ENCODE measurements at regions not wholly inside any gene's neighbourhood (a gene's known extent, or its start where the extent isn't known, plus 50 kb on each side); places are given as distances from the start of the nearest gene placed in this dataset.

- H3K4me3 ChIP-seq (ENCODE audit: low read length) = no peak overlapping the region
- TF ChIP-seq ZNF274 (IDR thresholded peaks at IDR 0.05; ENCODE audit: low read depth, low read length) = no peak
Observed at GRCh38 chr15:67914537-67915460, 75.0 kb upstream of the RNU6-1 start.

GRCh38 chr15:67915461-67916374 lies 75.9 kb upstream of the RNU6-1 start:
- H3K4me3 ChIP-seq (ENCODE audit: low read length) = no peak overlapping the region

GRCh38 chr15:67916565-67916964 lies 76.7 kb upstream of the RNU6-1 start:
- TF ChIP-seq ZNF274 (IDR thresholded peaks at IDR 0.05; ENCODE audit: low read depth, low read length) = no peak
- H3K4me3 ChIP-seq (ENCODE audit: low read length) = no peak overlapping the region

More at GRCh38 chr15:67915461-67916374, 75.9 kb upstream of the RNU6-1 start:
- TF ChIP-seq ZNF274 (IDR thresholded peaks at IDR 0.05; ENCODE audit: low read depth, low read length) = no peak

- H3K4me3 ChIP-seq (ENCODE audit: low read length) = no peak overlapping the region
- no peak for TF ChIP-seq ZNF274 (IDR thresholded peaks at IDR 0.05; ENCODE audit: low read depth, low read length)
Observed at GRCh38 chr15:67917037-67917436, 77.2 kb upstream of the RNU6-1 start.

GRCh38 chr15:67917636-67918035 lies 77.8 kb upstream of the RNU6-1 start:
- no peak overlapping the region for H3K4me3 ChIP-seq (ENCODE audit: low read length)
- TF ChIP-seq ZNF274 (IDR thresholded peaks at IDR 0.05; ENCODE audit: low read depth, low read length) = no peak

GRCh38 chr15:67918205-67918861 lies 78.5 kb upstream of the RNU6-1 start:
- TF ChIP-seq ZNF274 (IDR thresholded peaks at IDR 0.05; ENCODE audit: low read depth, low read length) = no peak
- no peak overlapping the region for H3K4me3 ChIP-seq (ENCODE audit: low read length)

GRCh38 chr15:67920524-67921240 lies 80.8 kb upstream of the RNU6-1 start:
- H3K4me3 ChIP-seq (ENCODE audit: low read length) = no peak overlapping the region
- no peak for TF ChIP-seq ZNF274 (IDR thresholded peaks at IDR 0.05; ENCODE audit: low read depth, low read length)

- no peak for TF ChIP-seq ZNF274 (IDR thresholded peaks at IDR 0.05; ENCODE audit: low read depth, low read length)
- H3K4me3 ChIP-seq (ENCODE audit: low read length) = no peak overlapping the region
Observed at GRCh38 chr15:67922106-67922675, 82.3 kb upstream of the RNU6-1 start.

- no peak for TF ChIP-seq ZNF274 (IDR thresholded peaks at IDR 0.05; ENCODE audit: low read depth, low read length)
- no peak overlapping the region for H3K4me3 ChIP-seq (ENCODE audit: low read length)
Observed at GRCh38 chr15:67922971-67923945, 83.4 kb upstream of the RNU6-1 start.

GRCh38 chr15:67924359-67924974 lies 84.6 kb upstream of the RNU6-1 start:
- no peak for TF ChIP-seq ZNF274 (IDR thresholded peaks at IDR 0.05; ENCODE audit: low read depth, low read length)
- no peak overlapping the region for H3K4me3 ChIP-seq (ENCODE audit: low read length)

GRCh38 chr15:67925182-67925581 lies 85.3 kb upstream of the RNU6-1 start:
- no peak for TF ChIP-seq ZNF274 (IDR thresholded peaks at IDR 0.05; ENCODE audit: low read depth, low read length)

More at GRCh38 chr15:67925182-67925581, 85.3 kb upstream of the RNU6-1 start:
- H3K4me3 ChIP-seq (ENCODE audit: low read length) = no peak overlapping the region

All from GM08714 (cell line).